Erythroblast (primary cell): ENCODE measurements at regions not wholly inside any gene's neighbourhood (a gene's known extent, or its start where the extent isn't known, plus 50 kb on each side); places are given as distances from the start of the nearest gene placed in this dataset.

Source experiments
- GATA1 ChIP-seq: IDR thresholded peaks from 2 replicates; pipeline ENCODE4 v1.6.1; 2011; ENCODE audit warnings: low read depth, mild to moderate bottlenecking, control low read depth, low read length, moderate library complexity
- POLR2A ChIP-seq: IDR thresholded peaks from 2 replicates; pipeline ENCODE4 v1.6.1; 2011; ENCODE audit warnings: mild to moderate bottlenecking, low read length

GRCh38 chr7:17086403-17086802 is 204.6 kb upstream of the AGR3 start:
- TF ChIP-seq POLR2A (no peak), GATA1 (no peak)
